ENCODE measurements at regions not wholly inside any gene's neighbourhood (a gene's known extent, or its start where the extent isn't known, plus 50 kb on each side); places are given as distances from the start of the nearest gene placed in this dataset.

DNA sequence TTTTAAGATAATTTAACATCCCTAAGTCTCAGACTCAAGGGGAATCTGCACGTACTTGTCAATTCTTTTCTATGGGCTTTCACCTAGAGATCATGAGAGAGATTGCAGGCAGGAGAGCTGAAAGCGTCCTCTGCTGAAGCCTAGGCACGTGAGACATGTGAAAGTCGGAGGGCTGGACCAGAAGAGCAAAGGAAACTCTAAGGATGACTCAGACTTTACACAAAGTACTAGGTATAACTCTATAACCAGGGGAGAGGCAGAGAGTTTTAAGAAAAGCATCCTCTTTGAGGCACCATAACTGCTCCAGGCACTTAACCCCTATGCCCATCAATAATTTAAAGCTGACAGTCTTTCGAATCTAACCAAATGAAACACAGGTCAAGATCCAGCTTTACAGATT is 436.6 kb downstream of the VGLL3 start (continued):
- no peak for TF ChIP-seq REST (IDR thresholded peaks at IDR 0.05)
- no peak for TF ChIP-seq EGR1 (IDR thresholded peaks at IDR 0.05; ENCODE audit: low read depth in 2 of 2)
- no peak for TF ChIP-seq FOXA2 (IDR thresholded peaks at IDR 0.05)
- TF ChIP-seq, protein P1, sequence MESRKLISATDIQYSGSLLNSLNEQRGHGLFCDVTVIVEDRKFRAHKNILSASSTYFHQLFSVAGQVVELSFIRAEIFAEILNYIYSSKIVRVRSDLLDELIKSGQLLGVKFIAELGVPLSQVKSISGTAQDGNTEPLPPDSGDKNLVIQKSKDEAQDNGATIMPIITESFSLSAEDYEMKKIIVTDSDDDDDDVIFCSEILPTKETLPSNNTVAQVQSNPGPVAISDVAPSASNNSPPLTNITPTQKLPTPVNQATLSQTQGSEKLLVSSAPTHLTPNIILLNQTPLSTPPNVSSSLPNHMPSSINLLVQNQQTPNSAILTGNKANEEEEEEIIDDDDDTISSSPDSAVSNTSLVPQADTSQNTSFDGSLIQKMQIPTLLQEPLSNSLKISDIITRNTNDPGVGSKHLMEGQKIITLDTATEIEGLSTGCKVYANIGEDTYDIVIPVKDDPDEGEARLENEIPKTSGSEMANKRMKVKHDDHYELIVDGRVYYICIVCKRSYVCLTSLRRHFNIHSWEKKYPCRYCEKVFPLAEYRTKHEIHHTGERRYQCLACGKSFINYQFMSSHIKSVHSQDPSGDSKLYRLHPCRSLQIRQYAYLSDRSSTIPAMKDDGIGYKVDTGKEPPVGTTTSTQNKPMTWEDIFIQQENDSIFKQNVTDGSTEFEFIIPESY (IDR thresholded peaks at IDR 0.05): no peak
- no peak for TF ChIP-seq ATF3 (IDR thresholded peaks at IDR 0.05)
- TF ChIP-seq JUND (IDR thresholded peaks at IDR 0.05): no peak
- no peak for TF ChIP-seq HNF4G (IDR thresholded peaks at IDR 0.05)
- TF ChIP-seq RAD21 (IDR thresholded peaks at IDR 0.05): no peak
- no peak for TF ChIP-seq FOXA1 (IDR thresholded peaks at IDR 0.05)
- no peak for TF ChIP-seq RXRA (IDR thresholded peaks at IDR 0.05)
- no peak for TF ChIP-seq NR2F2 (IDR thresholded peaks at IDR 0.05)

DNA sequence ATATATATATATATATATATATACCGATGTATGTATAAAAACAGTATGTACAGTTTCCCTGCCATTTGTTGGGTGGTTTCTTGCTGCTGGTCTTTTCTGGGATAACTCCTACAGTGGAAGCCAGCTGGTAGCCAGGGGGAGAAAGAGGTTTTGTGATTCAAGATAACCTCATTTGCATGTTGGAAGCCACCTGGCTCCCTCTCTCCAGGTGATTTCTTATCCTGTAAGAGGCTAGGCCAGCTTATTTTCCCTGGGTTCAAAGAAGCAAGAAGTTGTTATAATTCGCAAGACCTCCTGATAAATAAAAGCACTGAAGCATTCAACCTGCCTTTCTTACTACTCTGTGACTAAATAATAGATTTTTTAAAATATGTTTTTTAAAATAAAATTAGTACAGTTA is 443.3 kb downstream of the VGLL3 start:
- Histone ChIP-seq H3K4me3 (ENCODE audit: low read depth in 1 of 3, low read length in 3 of 3) (no peak overlapping the region), H3K27me3 (ENCODE audit: control insufficient read depth in 4 of 4, insufficient read depth in 4 of 4, low read length in 3 of 4) (no peaks in the 10 kb centered on the region), H3K4me1 (ENCODE audit: control insufficient read depth in 4 of 4, insufficient read depth in 4 of 4, low read length in 3 of 4) (no peaks in the 10 kb centered on the region), H3K36me3 (ENCODE audit: control insufficient read depth in 4 of 4, insufficient read depth in 3 of 4, low read depth in 1 of 4, low read length in 3 of 4) (no peaks in the 10 kb centered on the region), H3K9ac (ENCODE audit: low read depth in 1 of 2, low read length in 2 of 2) (no peak overlapping the region), H3K9me3 (ENCODE audit: control insufficient read depth in 4 of 4, low read length in 3 of 4) (no peaks in the 10 kb centered on the region), H3K27ac (ENCODE audit: low read depth in 1 of 2, low read length in 2 of 2) (no peak overlapping the region)
- WGBS: 39% methylated on average over 2 of the region's 2 CpGs
- DNase-seq (ENCODE audit: low spot score): no peak
- TF ChIP-seq, protein P1 (IDR thresholded peaks at IDR 0.05): no peak
- TF ChIP-seq MAX (IDR thresholded peaks at IDR 0.05): no peak
- TF ChIP-seq JUND (IDR thresholded peaks at IDR 0.05): no peak
- TF ChIP-seq, protein P2, sequence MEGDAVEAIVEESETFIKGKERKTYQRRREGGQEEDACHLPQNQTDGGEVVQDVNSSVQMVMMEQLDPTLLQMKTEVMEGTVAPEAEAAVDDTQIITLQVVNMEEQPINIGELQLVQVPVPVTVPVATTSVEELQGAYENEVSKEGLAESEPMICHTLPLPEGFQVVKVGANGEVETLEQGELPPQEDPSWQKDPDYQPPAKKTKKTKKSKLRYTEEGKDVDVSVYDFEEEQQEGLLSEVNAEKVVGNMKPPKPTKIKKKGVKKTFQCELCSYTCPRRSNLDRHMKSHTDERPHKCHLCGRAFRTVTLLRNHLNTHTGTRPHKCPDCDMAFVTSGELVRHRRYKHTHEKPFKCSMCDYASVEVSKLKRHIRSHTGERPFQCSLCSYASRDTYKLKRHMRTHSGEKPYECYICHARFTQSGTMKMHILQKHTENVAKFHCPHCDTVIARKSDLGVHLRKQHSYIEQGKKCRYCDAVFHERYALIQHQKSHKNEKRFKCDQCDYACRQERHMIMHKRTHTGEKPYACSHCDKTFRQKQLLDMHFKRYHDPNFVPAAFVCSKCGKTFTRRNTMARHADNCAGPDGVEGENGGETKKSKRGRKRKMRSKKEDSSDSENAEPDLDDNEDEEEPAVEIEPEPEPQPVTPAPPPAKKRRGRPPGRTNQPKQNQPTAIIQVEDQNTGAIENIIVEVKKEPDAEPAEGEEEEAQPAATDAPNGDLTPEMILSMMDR (IDR thresholded peaks at IDR 0.05; ENCODE audit: low read depth, low read length, missing input control): no peak
- TF ChIP-seq FOXA2 (IDR thresholded peaks at IDR 0.05): no peak
- TF ChIP-seq GABPA (IDR thresholded peaks at IDR 0.05 in 1 of 2, conservative IDR thresholded peaks at IDR 0.05 in 1 of 2): no peak
- no peak for TF ChIP-seq TAF1 (conservative IDR thresholded peaks at IDR 0.05)
- no peak for TF ChIP-seq YY1 (IDR thresholded peaks at IDR 0.05)
